Lung (tissue), 11 donors: ENCODE measurements at regions not wholly inside any gene's neighbourhood (a gene's known extent, or its start where the extent isn't known, plus 50 kb on each side); places are given as distances from the start of the nearest gene placed in this dataset.
"Not testable (repeated sequence)": the region's sequence is repeated elsewhere in the genome, so short reads cannot be mapped to it uniquely, and the experiment has no call there.

Experiments
- ATAC-seq: fragments of 200-7000 bp; cut with Tn5 transposase; one replicate; pipeline ENCODE4 v1.9.1; 2020; ENCODE audit warnings: moderate number of reproducible peaks; ENCODE audit not compliant: insufficient read depth, low FRiP score
- DNase-seq, 3 donors: peaks; one replicate each; pipeline ENCODE4 v3.0.0-alpha.2; 2013 to 2017
- H3K27ac ChIP-seq, 2 donors: one replicate each; pipeline ENCODE4 v1.5.1; 2013; ENCODE audit warnings: mild to moderate bottlenecking in 2 of 2, moderate library complexity in 2 of 2, control low read depth in 1 of 2, inconsistent platforms in 1 of 2, low read depth in 1 of 2, low read length in 1 of 2
- H3K27me3 ChIP-seq, 3 donors: one replicate each; pipeline ENCODE4 v1.5.1; 2013; ENCODE audit warnings: low read length in 2 of 3; ENCODE audit not compliant: control insufficient read depth in 3 of 3, insufficient read depth in 3 of 3
- H3K36me3 ChIP-seq, 4 donors: one replicate each; pipeline ENCODE4 v1.5.1; 2013; ENCODE audit warnings: low read length in 4 of 4, mild to moderate bottlenecking in 1 of 4, moderate library complexity in 1 of 4; ENCODE audit not compliant: control insufficient read depth in 4 of 4, insufficient read depth in 4 of 4
- H3K4me1 ChIP-seq, 5 donors: one replicate each; pipeline ENCODE4 v1.5.1; 2013; ENCODE audit warnings: low read length in 5 of 5, mild to moderate bottlenecking in 2 of 5, moderate library complexity in 1 of 5; ENCODE audit not compliant: control insufficient read depth in 5 of 5, insufficient read depth in 5 of 5
- H3K4me3 ChIP-seq: one replicate; pipeline ENCODE4 v1.5.1; 2013; ENCODE audit warnings: mild to moderate bottlenecking, control low read depth, moderate library complexity
- H3K9ac ChIP-seq, 2 donors: one replicate each; pipeline ENCODE4 v1.5.1; 2013; ENCODE audit warnings: low read length in 2 of 2, control low read depth in 1 of 2; ENCODE audit not compliant: insufficient read depth in 1 of 2
- H3K9me3 ChIP-seq, 4 donors: one replicate each; pipeline ENCODE4 v1.5.1; 2013; ENCODE audit warnings: low read length in 3 of 4, mild to moderate bottlenecking in 1 of 4, moderate library complexity in 1 of 4; ENCODE audit not compliant: control insufficient read depth in 4 of 4, insufficient read depth in 3 of 4
- CTCF ChIP-seq: IDR thresholded peaks from 2 replicates; pipeline ENCODE4 v1.5.1; 2012; ENCODE audit warnings: mild to moderate bottlenecking; ENCODE audit errors: control extremely low read depth, extremely low read depth
- WGBS, 2 donors: extraction: QIAGEN DNeasy Blood & Tissue Kit; methylation state at CpG; one replicate each; pipeline ENCODE4 v1.1.7; 2013; 5-methylcytosine and 5-hydroxymethylcytosine counted together
- donor health status: control.
- donor health status: control.
- donor health status: Bipolar disorder and iron deficiency.
- donor health status: healthy.
- donor health status: DM: yes; HTN: yes; CAD: no.

DNA sequence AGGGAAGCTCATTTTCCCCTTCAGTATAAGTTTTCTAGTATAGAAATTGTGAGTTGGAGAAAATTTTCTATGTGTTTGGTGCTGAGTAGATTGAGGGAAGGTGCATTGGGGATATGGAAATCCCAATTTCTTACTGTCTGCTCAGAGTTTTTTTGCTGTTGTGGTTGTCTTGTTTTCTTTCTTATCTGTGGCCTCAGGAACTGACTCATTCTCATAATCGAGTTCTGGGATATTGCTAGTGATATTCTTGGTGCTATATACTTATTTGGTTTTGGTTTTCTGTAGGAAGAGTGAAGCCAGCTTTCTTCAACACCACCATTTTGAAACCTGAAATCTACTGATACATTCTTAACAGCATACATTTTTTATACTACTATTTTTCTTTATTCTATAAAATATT lies 869.2 kb downstream of the DIPK2A start:
- WGBS, 2 donors = 61 to 67% methylated on average over 1 of the region's 1 CpG
- no peak for DNase-seq

DNA sequence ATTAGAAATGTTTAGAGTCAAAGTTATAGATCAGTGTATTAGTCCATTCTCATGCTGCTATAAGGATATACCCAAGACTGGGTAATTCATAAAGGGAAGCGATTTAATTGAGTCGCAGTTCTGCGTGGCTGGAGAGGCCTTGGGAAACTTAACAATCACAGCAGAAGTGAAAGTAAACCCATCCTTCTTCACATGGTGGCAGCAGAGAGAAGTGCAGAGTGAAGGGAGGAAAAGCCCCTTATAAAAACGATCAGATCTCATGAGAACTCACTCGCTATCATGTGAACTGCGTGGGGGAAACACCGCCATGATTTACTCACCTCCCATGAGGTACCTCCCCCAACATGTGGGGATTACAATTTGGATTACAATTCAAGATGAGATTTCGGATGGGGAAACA lies 871.5 kb downstream of the DIPK2A start:
- no peak overlapping the region for H3K4me3 ChIP-seq
- TF ChIP-seq CTCF = no peak
- no peak for DNase-seq
- 85 to 88% methylated on average over 8 of the region's 8 CpGs for WGBS, 2 donors
- no peak overlapping the region for H3K9ac ChIP-seq
- no peak for ATAC-seq
- H3K27ac ChIP-seq = no peak overlapping the region
- H3K9me3 ChIP-seq = peaks cover 0 to 5% (median 1%) of the 10 kb centered on the region in 4 donors
- no peaks in the 10 kb centered on the region for H3K36me3 ChIP-seq
- H3K27me3 ChIP-seq = no peaks in the 10 kb centered on the region
- no peaks in the 10 kb centered on the region for H3K4me1 ChIP-seq

More for the DNA sequence above, 869.2 kb downstream of the DIPK2A start:
- no peaks in the 10 kb centered on the region for H3K36me3 ChIP-seq
- no peaks in the 10 kb centered on the region for H3K27me3 ChIP-seq
- H3K9ac ChIP-seq = no peak overlapping the region
- ATAC-seq = no peak
- H3K9me3 ChIP-seq = peaks cover 0 to 5% (median 1%) of the 10 kb centered on the region in 4 donors
- H3K4me1 ChIP-seq = no peaks in the 10 kb centered on the region
- no peak overlapping the region for H3K4me3 ChIP-seq
- no peak for TF ChIP-seq CTCF
- no peak overlapping the region for H3K27ac ChIP-seq

GRCh38 chr3:144852999-144853398 lies 881.4 kb downstream of the DIPK2A start:
- Histone ChIP-seq H3K9me3 (no peaks in the 10 kb centered on the region), H3K27ac (no peak overlapping the region), H3K4me1 (no peaks in the 10 kb centered on the region), H3K36me3 (no peaks in the 10 kb centered on the region), H3K9ac (no peak overlapping the region), H3K4me3 (no peak overlapping the region), H3K27me3 (no peaks in the 10 kb centered on the region)
- no peak for TF ChIP-seq CTCF
- no peak for DNase-seq
- ATAC-seq = no peak

- H3K36me3 ChIP-seq, H3K27me3 ChIP-seq, DNase-seq, H3K27ac ChIP-seq, H3K4me3 ChIP-seq, H3K4me1 ChIP-seq, H3K9me3 ChIP-seq, H3K9ac ChIP-seq, ATAC-seq: not testable (repeated sequence)
- WGBS, 2 donors = 96 to 98% methylated on average over 9 of the region's 9 CpGs
Observed at GRCh38 chr3:144854020-144854419, 882.4 kb downstream of the DIPK2A start.
